NCI-H2029 treated with DMSO at 0.1 percent for 48 hours (cell line): ENCODE measurements at regions not wholly inside any gene's neighbourhood (a gene's known extent, or its start where the extent isn't known, plus 50 kb on each side); places are given as distances from the start of the nearest gene placed in this dataset.

Source experiments
- DNase-seq: peaks from one replicate; lab custom pipeline; 2025; lab: John Stamatoyannopoulos, UW

GRCh38 chr6:14720411-14721102, 525.3 kb upstream of the JARID2 start:
- no peak for DNase-seq

GRCh38 chr6:14721103-14721758, 524.6 kb upstream of the JARID2 start:
- DNase-seq: no peak

DNA sequence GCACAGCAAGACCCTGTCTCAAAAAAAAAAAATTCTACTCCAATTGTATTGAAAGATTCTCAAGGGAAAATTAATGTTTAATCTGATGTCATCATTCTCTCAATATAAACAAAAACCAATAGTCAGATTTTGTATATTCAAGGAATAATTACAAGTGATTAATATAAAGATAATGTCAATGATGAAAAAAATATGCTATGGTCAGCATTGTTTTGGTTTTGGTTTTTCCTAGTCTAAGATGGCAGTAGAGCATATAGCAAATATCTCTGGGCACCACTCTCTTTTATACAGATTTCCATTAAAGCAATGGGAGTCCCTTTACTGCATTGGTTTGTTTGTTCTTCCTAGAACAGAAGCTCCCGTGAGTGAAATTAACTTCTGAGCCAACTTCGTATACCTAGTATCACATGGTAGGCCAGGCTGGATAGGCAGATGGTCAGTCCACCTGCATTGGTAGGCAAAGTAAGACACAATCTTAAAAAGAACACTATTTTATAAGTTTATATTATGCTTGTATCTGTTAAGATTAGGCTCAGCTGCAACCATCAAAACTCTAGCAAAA, 523.8 kb upstream of the JARID2 start:
- no peak for DNase-seq

GRCh38 chr6:14722704-14723103, 523.2 kb upstream of the JARID2 start:
- no peak for DNase-seq

- DNase-seq: no peak
These were observed 522.3 kb upstream of the JARID2 start for GRCh38 chr6:14723535-14724086.

DNA sequence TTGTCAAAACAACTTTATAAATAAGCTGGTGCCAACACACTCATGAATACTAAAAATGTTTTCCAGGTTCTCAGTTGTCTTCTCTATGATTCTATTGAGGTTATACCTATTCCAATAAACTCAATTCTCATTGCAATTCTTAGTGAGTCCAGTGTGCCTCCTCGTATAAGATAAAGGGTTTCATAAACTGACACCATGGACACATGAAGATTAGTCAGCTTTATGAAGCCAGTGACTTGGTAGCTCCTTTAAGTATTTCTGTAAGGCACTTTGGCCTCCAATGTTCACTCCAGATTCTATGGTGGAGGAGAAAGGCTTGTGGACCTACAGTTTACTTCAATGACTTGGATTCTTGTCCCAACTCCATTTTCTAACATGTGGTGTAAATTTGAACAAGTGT, 521.3 kb upstream of the JARID2 start:
- no peak for DNase-seq

DNA sequence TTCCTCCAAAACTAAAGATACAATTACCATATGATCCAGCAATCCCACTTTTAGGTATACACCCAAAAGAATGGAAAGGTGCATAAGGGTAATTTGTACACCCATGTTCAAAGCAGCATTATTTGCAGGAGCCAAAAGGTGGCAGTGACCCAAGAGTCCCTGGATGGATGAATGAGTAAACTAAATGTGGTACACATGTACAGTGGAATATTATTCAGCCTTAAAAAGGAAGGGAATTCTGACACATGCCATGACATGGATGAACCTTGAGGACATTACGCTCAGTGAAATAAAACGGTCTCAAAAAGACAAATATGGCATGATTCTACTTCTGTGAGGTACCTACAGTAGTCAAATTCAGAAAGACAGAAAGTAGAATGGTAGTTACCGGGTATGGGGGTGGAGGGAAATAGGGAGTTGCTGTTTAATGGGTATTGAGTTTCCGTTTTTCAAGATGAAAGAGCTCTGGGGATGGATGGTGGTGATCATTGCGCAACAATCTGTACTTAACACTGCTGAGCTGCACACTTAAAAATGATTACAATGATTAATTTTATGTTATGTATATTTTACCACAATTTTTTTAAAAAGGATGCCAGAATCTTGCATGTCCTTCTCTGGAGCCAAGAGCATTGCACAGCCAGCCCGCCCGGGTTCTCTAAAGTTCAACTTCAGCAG, 518.9 kb upstream of the JARID2 start:
- no peak for DNase-seq

DNA sequence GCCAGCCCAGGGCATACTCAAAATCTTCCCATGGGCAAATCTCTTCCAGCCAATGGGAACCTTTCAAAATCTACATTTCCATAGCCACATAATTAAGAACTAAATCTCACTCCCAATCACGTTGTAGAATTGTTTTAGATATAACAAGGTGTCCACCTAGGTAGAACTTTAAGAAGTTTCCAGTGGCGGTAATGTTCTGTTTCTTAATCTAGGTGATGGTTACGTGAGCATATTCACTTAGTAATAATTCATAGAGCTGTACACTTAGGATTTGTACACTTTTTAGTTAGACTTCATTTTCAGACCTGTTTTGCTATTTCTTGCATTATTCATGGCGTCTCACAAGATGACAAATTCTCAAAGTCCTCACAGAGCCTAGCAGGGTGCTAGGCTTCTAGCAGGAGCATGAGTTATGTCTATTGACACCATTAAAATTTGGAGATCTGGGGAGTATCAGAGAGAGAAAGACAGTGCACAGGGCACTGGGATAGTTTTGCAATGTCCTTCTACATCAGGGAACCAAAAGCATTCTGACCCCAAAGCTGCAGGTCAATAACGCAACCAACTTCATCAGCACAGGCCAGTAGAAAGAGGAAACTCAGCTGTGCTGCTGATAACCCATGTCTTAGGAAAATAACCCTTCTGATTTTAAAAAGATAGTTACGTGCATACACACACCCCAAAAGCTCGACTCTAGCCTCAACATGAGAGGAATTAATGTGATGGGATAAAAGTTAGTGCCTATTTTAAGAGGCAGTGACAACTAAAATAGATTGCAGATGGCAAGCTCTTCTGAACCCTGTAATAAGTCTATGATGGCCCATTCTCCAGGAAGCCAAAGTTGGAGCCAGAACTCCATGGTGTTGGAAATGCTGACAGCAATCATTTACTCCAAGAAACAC, 518.1 kb upstream of the JARID2 start:
- DNase-seq: no peak

GRCh38 chr6:14728396-14729024, 517.4 kb upstream of the JARID2 start:
- DNase-seq: no peak

- no peak for DNase-seq
These were observed 516.6 kb upstream of the JARID2 start for GRCh38 chr6:14729129-14729871.

GRCh38 chr6:14730654-14731053, 515.2 kb upstream of the JARID2 start:
- DNase-seq: no peak

DNA sequence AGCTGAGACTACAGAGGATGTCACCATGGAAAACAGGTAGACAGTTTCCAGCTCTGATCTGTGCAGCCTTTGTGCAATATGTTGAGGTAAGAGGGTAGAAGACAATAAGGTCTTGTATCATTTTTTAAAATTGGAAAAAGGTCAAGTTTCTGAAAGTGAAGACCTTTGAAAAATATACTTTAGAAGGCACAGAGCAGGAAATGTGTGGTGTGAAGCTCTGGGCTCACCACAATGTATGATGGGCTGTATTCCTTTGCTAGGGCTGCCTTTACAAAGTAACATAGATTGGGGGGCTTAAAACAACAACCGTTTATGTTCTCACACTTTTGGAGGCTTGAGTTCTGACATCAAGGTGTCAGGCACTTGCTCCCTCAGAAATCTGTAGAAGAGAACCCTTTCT, 514.3 kb upstream of the JARID2 start:
- no peak for DNase-seq

GRCh38 chr6:14732226-14732843, 513.5 kb upstream of the JARID2 start:
- no peak for DNase-seq

GRCh38 chr6:14732844-14733757, 512.8 kb upstream of the JARID2 start:
- DNase-seq: no peak

GRCh38 chr6:14734052-14734415, 511.8 kb upstream of the JARID2 start:
- DNase-seq: no peak

DNA sequence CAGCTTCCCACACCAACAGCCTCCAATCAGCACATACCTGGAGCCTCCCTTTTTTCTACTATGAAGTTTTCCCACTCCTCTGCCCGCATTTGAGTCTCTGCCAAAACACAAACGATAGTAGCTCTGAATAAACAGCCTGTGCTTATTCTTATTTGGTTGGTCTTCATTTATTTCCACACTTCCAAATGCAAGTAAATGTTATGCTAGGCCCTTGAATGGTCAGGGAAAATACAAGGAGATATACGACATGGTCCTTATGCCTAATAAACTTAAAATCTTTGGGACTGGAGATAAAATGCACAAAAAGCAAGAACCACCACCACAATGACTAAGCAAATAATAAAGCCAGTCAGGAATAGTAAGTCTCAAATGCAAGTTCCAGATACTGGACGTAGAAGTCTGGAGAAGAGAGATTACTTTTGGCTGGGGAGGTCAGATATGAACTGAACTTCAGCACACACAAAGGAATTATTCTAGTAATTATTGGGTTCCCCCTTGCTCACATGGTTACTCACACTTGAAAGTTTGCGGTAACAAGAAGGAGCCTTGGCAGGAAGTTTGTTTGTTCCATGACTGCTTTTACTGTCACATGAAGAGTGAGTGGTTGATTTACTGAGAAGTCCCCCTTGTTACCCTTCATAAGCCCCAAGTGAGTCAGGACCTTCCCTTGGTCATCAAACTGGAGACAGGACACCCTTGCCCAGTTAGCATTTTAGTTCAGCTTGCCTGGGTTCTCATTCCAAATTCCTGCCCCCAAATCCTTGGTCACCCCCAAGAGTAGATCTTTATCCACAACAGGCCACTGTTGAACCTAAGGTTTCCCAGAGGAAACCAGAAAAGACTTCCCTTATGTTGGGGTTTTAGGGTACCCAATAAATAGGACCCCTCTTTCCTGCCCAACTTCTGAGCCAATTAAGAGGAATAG, 511.2 kb upstream of the JARID2 start:
- peak; percentile 11 for DNase-seq

DNA sequence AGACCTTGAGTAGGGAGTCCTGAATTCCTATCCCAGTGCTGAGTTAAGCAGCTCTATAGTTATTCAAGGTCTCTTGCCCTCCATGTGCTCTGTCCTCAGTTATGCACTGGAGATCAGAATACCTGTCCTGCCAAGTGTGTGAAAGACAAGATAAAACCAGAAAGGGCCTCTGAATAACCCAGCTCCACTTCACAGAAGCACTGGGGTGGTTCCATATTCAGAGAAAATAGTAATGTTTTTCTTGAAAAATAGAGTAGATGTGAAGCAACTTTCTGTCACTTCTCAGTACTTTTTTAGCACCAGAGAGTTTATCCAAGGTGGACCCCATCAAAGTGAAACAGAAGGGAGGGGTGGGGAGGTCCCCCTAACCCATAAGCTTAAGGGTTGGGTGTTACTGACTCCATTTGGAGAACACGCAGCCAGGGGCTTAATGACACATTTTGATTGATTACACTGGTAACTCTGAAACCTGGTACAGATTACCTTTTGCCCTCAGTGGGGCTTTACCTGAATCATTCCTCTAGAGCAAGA, 509.8 kb upstream of the JARID2 start:
- no peak for DNase-seq

- no peak for DNase-seq
These were observed 509.3 kb upstream of the JARID2 start for GRCh38 chr6:14736554-14736953.
